SK-N-SH treated with all-trans-retinoic acid at 6 μM for 48 hours (cell line): ENCODE measurements at regions not wholly inside any gene's neighbourhood (a gene's known extent, or its start where the extent isn't known, plus 50 kb on each side); places are given as distances from the start of the nearest gene placed in this dataset.

Experiments used
- ATAC-seq: fragments of 200-7000 bp; cut with Tn5 transposase; 3 replicates; pipeline ENCODE4 v1.9.1; 2020; ENCODE audit warnings: mild to moderate bottlenecking, moderate library complexity
- ARNTL ChIP-seq: fragments of 450-650 bp; formaldehyde crosslinking; IDR thresholded peaks from 2 replicates; pipeline ENCODE4 v1.5.0; 2020; ENCODE audit warnings: low read depth, mild to moderate bottlenecking, moderate library complexity, borderline replicate concordance
- BACH2 ChIP-seq: fragments of 250-450 bp; sonication (Bioruptor Pico); IDR thresholded peaks from 2 replicates; pipeline ENCODE4 v1.9.0; 2021; ENCODE audit warnings: mild to moderate bottlenecking, borderline replicate concordance
- CSDC2 ChIP-seq: fragments of 250-450 bp; sonication (Bioruptor Pico); IDR thresholded peaks from 2 replicates; pipeline ENCODE4 v1.5.0; 2020; ENCODE audit warnings: mild to moderate bottlenecking, moderate library complexity
- GLIS3 ChIP-seq: fragments of 250-450 bp; sonication (Bioruptor Pico); IDR thresholded peaks from 2 replicates; pipeline ENCODE4 v1.5.0; 2020; ENCODE audit warnings: mild to moderate bottlenecking, moderate library complexity
- ISL1 ChIP-seq: fragments of 250-450 bp; sonication (Bioruptor Pico); IDR thresholded peaks from 2 replicates; pipeline ENCODE4 v2.1.2; 2022; ENCODE audit warnings: mild to moderate bottlenecking, moderate library complexity
- OSR1 ChIP-seq: fragments of 250-450 bp; sonication (Bioruptor Pico); IDR thresholded peaks from 2 replicates; pipeline ENCODE4 v1.8.0; 2022; ENCODE audit warnings: moderate library complexity, mild to moderate bottlenecking, inconsistent platforms
- PPARA ChIP-seq: fragments of 250-450 bp; sonication (Bioruptor Pico); IDR thresholded peaks from 2 replicates; pipeline ENCODE4 v1.5.0; 2020; ENCODE audit warnings: mild to moderate bottlenecking, borderline replicate concordance
- RARB ChIP-seq: fragments of 250-450 bp; sonication (Bioruptor Pico); IDR thresholded peaks from 2 replicates; pipeline ENCODE4 v1.8.0; 2021; ENCODE audit warnings: mild to moderate bottlenecking, moderate library complexity
- SNAI2 ChIP-seq: fragments of 250-450 bp; sonication (Bioruptor Pico); IDR thresholded peaks from 2 replicates; pipeline ENCODE4 v1.5.0; 2020; ENCODE audit warnings: mild to moderate bottlenecking, moderate library complexity
- TCF4 ChIP-seq: fragments of 250-450 bp; sonication (Bioruptor Pico); IDR thresholded peaks from 2 replicates; pipeline ENCODE4 v1.8.0; 2021; ENCODE audit warnings: mild to moderate bottlenecking, moderate library complexity, borderline replicate concordance
- TOX ChIP-seq: fragments of 250-450 bp; sonication (Bioruptor Pico); IDR thresholded peaks from 2 replicates; pipeline ENCODE4 v1.8.0; 2021; ENCODE audit warnings: mild to moderate bottlenecking, moderate library complexity, borderline replicate concordance
- ZC3H10 ChIP-seq: fragments of 250-450 bp; sonication (Bioruptor Pico); IDR thresholded peaks from 2 replicates; pipeline ENCODE4 v1.5.1; 2021; ENCODE audit warnings: mild to moderate bottlenecking, moderate library complexity
- ZFP30 ChIP-seq: fragments of 450-650 bp; formaldehyde crosslinking; IDR thresholded peaks from 2 replicates; pipeline ENCODE4 v1.5.0; 2022; ENCODE audit warnings: mild to moderate bottlenecking, moderate library complexity
- ZNF565 ChIP-seq: fragments of 450-650 bp; formaldehyde crosslinking; conservative IDR thresholded peaks from 2 replicates; pipeline ENCODE4 v1.5.0; 2020; ENCODE audit warnings: low read depth, mild to moderate bottlenecking, moderate library complexity
- ZNF70 ChIP-seq: fragments of 450-650 bp; formaldehyde crosslinking; IDR thresholded peaks from 2 replicates; pipeline ENCODE4 v1.5.0; 2020; ENCODE audit warnings: mild to moderate bottlenecking, moderate library complexity
- ZNF8 ChIP-seq: fragments of 450-650 bp; formaldehyde crosslinking; IDR thresholded peaks from 2 replicates; pipeline ENCODE4 v1.5.0; 2020; ENCODE audit warnings: mild to moderate bottlenecking, moderate library complexity
- TF ChIP-seq, protein P1 (sequence below): fragments of 250-450 bp; sonication (Bioruptor Pico); IDR thresholded peaks from 2 replicates; pipeline ENCODE4 v1.5.1; 2020; ENCODE audit warnings: low read depth, mild to moderate bottlenecking, moderate library complexity
- TF ChIP-seq, protein P2 (sequence below): fragments of 250-450 bp; sonication (Bioruptor Pico); IDR thresholded peaks from 2 replicates; pipeline ENCODE4 v1.5.1; 2021; ENCODE audit warnings: mild to moderate bottlenecking, moderate library complexity
- TF ChIP-seq, protein P3 (sequence below): fragments of 250-450 bp; sonication (Bioruptor Pico); IDR thresholded peaks from 2 replicates; pipeline ENCODE4 v1.8.0; 2020; ENCODE audit warnings: mild to moderate bottlenecking, moderate library complexity, borderline replicate concordance
- TF ChIP-seq, protein P4 (sequence below): fragments of 250-450 bp; sonication (Bioruptor Pico); IDR thresholded peaks from 2 replicates; pipeline ENCODE4 v1.8.0; 2021; ENCODE audit warnings: low read depth, mild to moderate bottlenecking, moderate library complexity, borderline replicate concordance

DNA sequence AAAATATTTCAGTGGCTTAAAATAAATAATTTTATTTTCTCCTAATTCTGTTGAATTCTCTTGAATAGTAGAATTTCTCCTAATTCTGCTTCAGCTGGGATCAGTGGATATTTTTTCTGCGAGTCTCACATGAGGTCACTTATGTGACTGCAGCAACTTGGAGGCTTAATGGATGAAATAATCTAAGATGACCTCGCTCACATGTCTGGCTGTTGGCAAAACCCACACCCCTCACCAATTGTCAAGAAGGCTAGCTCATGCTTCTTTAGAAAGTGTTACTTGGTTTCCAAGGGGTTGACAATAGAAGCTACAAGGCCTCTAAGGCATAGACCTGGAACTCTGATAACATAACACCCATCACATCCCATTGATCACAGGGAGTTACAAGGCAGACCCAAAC, 156.9 kb upstream of the DPYD start:
- TF ChIP-seq ISL1 (CRISPR knock-in tag) (no peak), CSDC2 (CRISPR knock-in tag) (no peak), OSR1 (CRISPR knock-in tag) (no peak), ZNF565 (CRISPR knock-in tag) (no peak), SNAI2 (CRISPR knock-in tag) (no peak)
- TF ChIP-seq, protein P1, sequence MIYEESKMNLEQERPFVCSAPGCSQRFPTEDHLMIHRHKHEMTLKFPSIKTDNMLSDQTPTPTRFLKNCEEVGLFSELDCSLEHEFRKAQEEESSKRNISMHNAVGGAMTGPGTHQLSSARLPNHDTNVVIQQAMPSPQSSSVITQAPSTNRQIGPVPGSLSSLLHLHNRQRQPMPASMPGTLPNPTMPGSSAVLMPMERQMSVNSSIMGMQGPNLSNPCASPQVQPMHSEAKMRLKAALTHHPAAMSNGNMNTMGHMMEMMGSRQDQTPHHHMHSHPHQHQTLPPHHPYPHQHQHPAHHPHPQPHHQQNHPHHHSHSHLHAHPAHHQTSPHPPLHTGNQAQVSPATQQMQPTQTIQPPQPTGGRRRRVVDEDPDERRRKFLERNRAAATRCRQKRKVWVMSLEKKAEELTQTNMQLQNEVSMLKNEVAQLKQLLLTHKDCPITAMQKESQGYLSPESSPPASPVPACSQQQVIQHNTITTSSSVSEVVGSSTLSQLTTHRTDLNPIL (CRISPR knock-in tag) = no peak
- no peak for ATAC-seq

DNA sequence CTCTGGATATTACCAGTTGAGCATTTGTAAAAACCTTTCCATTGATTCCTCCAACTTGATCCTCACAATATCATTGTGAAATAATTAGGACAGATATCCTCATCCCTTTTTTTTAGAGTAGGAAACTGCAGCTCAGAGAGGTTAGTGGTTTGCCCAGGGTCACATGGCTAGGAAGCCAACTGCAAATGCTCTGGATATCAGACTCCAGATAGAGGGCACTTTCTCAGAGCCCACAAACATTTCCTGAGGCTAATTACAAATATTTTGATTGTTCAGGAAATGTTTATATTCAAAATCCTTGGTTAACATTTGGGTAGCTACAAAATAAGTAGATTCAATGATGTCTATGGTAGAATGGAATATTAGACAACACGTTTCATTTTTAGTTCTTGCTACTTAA, 154.8 kb upstream of the DPYD start:
- ATAC-seq = no peak
- TF ChIP-seq, protein P1 (CRISPR knock-in tag) = no peak
- no peak for TF ChIP-seq TCF4 (CRISPR knock-in tag)
- TF ChIP-seq ISL1 (CRISPR knock-in tag) = no peak
- no peak for TF ChIP-seq ZFP30 (CRISPR knock-in tag)
- no peak for TF ChIP-seq PPARA (CRISPR knock-in tag)
- TF ChIP-seq, protein P2, sequence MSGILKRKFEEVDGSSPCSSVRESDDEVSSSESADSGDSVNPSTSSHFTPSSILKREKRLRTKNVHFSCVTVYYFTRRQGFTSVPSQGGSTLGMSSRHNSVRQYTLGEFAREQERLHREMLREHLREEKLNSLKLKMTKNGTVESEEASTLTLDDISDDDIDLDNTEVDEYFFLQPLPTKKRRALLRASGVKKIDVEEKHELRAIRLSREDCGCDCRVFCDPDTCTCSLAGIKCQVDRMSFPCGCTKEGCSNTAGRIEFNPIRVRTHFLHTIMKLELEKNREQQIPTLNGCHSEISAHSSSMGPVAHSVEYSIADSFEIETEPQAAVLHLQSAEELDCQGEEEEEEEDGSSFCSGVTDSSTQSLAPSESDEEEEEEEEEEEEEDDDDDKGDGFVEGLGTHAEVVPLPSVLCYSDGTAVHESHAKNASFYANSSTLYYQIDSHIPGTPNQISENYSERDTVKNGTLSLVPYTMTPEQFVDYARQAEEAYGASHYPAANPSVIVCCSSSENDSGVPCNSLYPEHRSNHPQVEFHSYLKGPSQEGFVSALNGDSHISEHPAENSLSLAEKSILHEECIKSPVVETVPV (CRISPR knock-in tag) = no peak
- TF ChIP-seq SNAI2 (CRISPR knock-in tag) = no peak
- TF ChIP-seq, all 23 proteins: peak for 0

DNA sequence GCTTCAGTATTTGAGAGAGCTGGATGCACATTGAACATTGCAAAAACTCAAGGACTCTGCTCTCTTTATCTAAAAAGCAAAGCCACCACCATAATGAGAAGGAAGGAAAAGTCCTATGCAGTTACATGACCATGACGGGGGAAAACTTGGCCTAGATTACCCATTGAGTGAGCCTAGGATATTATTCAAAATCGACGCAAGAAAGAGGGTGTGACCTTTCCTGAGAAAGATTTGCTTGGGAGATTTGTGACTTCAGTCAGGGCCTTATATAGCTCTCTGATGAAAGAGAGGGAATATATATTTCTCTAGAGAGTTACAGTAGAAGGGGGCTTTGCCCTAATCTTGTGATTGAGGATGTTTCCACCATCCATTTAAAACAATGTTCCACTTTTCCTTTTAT, 153.0 kb upstream of the DPYD start:
- no peak for ATAC-seq
- TF ChIP-seq ARNTL (CRISPR knock-in tag) (no peak), GLIS3 (CRISPR knock-in tag) (no peak), OSR1 (CRISPR knock-in tag) (no peak), PPARA (CRISPR knock-in tag) (no peak), BACH2 (CRISPR knock-in tag) (no peak), ZNF70 (CRISPR knock-in tag) (no peak), CSDC2 (CRISPR knock-in tag) (no peak), ZNF8 (no peak), SNAI2 (CRISPR knock-in tag) (no peak), ZNF565 (CRISPR knock-in tag) (no peak), ISL1 (CRISPR knock-in tag) (no peak), RARB (no peak), ZC3H10 (no peak), TOX (CRISPR knock-in tag) (no peak), ZFP30 (CRISPR knock-in tag) (no peak), TCF4 (CRISPR knock-in tag) (no peak)
- TF ChIP-seq, protein P1 (CRISPR knock-in tag) = no peak
- TF ChIP-seq, protein P3, sequence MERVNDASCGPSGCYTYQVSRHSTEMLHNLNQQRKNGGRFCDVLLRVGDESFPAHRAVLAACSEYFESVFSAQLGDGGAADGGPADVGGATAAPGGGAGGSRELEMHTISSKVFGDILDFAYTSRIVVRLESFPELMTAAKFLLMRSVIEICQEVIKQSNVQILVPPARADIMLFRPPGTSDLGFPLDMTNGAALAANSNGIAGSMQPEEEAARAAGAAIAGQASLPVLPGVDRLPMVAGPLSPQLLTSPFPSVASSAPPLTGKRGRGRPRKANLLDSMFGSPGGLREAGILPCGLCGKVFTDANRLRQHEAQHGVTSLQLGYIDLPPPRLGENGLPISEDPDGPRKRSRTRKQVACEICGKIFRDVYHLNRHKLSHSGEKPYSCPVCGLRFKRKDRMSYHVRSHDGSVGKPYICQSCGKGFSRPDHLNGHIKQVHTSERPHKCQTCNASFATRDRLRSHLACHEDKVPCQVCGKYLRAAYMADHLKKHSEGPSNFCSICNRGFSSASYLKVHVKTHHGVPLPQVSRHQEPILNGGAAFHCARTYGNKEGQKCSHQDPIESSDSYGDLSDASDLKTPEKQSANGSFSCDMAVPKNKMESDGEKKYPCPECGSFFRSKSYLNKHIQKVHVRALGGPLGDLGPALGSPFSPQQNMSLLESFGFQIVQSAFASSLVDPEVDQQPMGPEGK = no peak
- TF ChIP-seq, protein P4, sequence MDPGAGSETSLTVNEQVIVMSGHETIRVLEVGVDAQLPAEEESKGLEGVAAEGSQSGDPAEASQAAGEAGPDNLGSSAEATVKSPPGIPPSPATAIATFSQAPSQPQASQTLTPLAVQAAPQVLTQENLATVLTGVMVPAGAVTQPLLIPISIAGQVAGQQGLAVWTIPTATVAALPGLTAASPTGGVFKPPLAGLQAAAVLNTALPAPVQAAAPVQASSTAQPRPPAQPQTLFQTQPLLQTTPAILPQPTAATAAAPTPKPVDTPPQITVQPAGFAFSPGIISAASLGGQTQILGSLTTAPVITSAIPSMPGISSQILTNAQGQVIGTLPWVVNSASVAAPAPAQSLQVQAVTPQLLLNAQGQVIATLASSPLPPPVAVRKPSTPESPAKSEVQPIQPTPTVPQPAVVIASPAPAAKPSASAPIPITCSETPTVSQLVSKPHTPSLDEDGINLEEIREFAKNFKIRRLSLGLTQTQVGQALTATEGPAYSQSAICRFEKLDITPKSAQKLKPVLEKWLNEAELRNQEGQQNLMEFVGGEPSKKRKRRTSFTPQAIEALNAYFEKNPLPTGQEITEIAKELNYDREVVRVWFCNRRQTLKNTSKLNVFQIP (CRISPR knock-in tag) = no peak
- TF ChIP-seq, protein P2 (CRISPR knock-in tag) = no peak
